Activated CD4-positive, CD25-positive, alpha-beta regulatory T cell treated with anti-CD3 and anti-CD28 coated beads, Interleukin-2, amount 50 U/mL, for 24 hours (primary cell): ENCODE measurements at regions not wholly inside any gene's neighbourhood (a gene's known extent, or its start where the extent isn't known, plus 50 kb on each side); places are given as distances from the start of the nearest gene placed in this dataset.

Source experiments
- ATAC-seq, 2 donors: fragments of 150-1000 bp; cut with Tn5 transposase; one replicate each; pipeline ENCODE4 v1.10.0; 2021; ENCODE audit warnings: mild to moderate bottlenecking in 1 of 2, moderate library complexity in 1 of 2

DNA sequence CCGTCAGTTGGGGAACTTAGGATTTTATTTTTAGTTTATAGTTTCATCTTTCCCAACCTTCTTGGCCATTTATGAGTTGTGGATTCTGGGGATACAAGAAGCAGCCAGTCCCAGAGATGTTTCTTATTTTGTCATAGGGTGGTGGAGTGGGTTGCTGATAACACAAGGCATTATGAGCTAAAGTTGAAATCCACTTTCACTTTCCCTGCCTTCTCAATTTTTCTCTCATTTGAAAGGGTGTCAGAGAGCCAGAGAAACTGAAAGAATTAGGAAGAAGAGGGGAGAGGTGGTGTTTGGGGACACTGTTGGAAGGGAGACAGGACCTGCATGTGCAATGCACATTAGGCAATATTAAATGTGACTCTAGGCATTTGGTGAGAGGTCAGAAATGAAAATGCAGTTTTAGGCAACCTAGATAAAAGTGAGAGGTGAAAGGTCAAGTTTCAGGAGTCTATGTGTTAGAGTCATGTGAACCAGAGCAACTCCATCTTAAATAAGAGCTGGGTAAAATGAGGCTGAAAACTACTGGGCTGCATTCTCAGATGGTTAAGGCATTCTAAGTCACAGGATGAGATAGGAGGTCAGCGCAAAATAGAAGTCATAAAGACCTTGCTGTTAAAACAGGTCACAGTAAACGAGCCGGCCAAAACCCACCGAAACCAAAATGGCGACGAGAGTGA is 71.1 kb upstream of the F3 start:
- ATAC-seq, result no peak

DNA sequence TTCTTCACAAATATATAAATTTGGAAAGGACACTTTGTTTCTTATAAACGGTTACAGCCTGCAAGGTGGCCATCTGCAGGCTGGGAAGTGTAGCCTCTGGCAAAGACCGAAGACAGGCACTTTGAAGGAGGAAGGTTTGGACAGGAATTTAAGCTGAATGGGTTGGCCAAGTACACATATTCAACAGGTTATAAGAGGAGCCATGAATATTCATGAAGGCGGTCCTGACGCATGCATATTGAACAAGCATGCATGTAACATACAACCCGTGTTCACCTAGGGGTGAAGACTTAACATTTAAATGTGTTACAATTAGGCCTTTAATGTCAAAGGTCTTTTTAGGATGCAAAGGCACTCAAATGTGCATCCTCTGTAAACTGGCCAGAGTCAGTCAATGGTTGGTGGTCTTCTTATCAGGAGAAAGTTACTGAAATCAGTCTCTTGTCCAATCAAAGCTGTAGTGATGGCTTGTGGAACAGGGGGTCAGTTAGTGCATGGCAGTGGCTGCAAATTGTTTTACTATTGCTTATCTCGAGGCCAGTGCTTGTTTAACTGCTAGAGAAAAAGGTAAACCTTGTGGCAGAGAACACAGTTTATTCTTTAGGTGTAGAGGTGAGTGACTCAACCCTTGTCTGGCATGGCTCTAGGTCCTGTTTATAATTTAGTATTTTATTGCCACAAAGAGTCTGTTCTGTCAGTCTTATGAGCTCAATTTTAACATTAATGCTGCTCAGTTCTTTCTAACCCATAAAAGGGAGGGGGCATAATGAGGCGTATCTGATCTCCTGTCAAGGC is 70.3 kb upstream of the F3 start:
- no peak for ATAC-seq

DNA sequence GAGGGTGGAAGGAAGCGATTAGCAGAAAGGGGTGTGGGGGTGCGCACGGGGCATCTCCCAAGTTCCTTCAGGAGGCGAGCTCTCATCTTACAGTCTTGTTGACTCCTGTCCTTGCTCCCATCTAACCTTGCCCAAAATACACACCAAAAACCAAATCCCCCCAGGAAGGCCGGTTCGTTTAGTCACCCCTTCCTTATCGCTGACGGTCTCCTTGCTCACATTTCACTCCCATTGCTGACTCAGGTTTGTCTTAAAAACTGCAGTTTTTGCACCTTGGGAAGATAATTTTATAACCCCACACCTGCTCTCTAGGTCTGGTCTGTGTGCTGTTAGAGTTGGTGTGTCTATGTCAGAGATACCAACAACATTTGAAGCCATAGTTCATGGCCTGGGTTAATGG is 68.1 kb upstream of the F3 start:
- no peak for ATAC-seq

DNA sequence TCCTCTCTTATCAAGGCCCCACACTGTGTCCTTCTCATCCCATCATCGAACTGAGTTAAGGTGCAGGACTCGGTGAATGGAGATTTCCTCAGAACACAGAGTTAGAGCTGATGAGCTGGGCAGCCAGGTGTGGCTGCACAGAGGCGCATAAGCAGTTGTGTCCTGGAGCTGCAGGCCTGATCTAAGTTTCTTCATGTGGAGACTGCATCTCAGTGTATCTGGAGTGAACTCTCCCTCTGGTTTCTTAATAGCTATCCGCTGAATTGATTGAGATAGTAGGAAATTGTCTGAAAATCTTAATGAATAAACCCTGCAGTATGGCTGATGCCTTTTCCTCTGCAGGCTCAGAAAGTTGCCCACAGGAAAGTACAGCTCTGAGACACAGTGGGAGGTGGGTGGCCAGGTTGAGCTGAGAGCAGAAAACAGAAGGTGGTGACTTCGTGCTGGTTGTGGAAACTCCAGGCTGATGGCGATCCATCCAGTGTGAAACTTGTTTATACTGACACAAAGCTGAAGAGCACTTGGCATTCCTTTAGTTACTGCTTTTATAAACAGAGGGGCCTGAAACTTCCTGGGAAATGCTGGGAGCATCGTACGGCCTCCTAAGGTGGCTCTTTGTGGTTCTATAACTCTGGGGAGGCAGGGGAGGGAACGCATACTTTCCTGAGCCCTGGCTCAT is 67.4 kb upstream of the F3 start:
- ATAC-seq, result no peak

DNA sequence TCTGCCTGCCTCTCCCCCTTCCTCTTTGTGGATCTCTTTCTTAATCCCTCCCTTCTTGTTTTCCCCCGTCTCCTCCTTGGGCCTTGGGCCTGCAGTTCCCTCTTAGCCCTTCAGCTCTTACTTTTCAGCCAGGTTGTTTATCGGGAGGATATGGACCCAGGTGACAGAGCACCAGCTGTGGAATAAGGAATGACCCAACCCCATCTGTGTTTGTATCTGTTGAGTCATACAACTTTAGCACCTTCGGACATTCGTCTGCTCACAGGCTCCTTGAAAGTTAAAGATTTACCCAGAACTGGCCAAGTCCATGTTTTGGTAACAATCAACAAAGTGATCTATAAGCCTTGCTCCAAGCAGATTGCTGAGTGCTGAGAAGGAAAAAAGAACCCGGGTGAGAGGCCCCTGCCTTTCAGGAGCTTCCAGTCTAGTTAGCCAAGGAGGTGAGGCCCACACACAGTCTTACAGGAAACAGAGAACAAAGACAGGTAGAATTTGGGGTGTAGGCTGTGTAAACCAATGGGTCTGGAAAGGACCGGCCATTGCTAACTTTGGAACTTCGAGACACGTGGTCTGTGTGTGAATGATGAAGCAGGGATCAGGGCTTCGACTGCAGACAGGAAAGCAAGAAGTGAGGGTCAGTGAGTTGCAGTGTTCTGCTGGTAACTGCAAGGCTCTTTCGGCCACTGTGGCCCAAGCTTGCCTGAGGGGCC is 66.7 kb upstream of the F3 start:
- no peak for ATAC-seq

DNA sequence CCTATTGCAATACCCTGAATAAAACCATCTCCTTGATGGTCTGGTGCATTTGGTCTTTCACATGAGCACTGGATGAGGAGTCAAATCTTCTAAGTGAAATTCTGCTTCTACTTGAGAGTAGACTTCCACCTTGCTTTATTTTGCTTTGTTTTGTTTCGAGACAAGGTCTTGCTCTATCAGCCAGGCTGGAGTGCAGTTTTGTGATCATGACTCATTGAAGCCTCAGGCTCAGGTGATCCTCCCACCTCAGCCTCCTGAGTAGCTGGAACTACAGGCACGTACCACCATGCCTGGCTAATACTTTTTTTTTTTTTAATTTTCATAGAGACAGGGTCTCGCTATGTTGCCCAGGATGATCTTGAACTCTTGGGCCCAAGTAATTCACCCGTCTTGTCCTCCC is 65.8 kb upstream of the F3 start:
- ATAC-seq, result no peak

DNA sequence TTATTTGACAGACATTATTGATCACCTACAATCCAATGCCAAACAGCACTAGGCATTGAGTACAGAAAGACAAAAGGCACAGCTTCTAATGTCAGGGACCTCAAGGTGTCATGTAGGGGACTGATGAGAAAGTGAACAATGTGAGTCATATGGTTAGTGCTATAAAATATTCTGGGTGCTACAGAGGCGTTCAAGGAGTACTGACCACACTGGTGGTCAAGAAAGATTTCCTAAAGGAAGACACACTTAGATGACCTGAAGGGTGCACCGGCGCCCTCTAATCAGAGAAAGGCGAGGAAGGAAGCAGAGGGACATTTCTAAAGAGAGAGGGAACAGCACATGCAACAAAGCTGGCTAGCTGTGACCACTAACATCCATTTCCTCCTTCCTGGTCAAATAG is 64.9 kb upstream of the F3 start:
- ATAC-seq, result no peak

DNA sequence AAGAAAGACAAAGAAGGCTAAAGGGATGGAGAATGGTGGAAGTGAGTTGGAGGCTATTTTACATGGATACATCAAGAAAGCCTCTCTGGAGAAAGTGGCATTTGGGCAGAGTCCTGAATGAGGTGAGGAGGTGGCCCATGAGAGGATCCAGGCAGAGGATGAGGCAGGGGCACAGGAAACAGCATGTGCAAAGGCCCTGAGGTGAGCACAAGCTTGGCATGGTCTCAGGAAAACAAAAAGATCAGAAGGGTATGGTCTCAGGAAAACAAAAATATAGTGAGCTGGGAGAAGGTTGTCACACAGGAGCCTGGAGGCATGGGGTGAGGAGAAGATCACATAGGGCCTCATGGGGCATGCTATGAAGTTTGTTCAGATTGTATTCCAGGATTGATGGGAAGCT is 62.1 kb upstream of the F3 start:
- no peak for ATAC-seq

DNA sequence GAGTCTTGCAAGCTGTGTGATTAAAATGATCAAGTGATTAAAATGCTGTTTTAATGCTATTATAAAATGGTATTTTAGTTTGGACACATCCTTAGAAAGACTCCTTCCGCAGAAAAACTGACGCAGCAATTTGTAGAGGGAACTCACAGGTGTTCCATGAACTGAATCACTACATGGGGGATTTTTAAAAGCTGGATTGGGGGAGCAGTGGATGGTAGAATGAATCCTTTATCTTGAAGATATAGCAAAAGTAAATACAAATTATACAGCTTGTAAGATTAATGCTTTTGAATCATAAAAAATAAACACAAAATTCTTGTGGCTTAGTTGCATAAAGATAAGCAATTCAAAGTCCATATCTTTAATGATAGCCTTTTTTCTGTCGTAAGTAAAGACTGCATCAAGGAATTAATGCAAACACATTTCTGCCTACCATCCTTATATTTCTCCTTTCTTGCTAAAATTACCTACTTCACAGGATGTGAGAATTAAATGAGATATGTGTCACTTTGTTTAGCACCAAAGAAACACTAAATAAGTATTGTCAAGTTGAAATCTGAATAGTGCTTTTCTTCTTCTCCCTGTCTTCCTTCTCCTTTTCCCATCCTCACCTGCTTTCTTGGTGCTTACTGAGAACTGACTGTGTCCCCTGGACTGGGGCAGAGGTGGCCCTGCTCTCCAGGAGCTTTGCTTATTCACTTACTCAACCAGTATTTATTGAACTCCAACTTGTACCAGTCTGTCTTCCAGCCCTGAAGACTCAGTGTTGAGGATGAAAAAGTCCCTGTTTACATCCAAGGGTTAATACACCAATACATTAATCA is 61.5 kb upstream of the F3 start:
- ATAC-seq, result no peak

DNA sequence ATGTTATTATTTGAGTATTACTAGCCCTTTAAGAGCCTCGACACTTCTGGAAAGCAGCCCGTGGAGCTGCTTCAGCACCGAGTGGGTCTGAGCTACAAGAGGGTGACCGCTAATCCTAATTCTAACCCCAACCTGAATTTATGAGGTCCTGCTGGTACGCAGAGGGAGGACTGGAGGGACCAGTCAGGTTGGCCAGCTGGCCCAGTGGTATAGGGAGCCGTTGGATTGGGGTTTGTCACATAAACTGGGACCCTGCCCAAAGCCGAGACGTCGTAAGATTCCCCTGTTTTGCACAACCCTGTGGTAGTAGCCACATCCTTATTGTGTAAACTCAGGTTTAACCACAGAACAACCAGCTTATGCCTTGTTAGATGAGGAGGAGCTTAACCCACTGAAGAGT is 60.8 kb upstream of the F3 start:
- ATAC-seq, result peak in 1 of 2 donors; percentile 27

DNA sequence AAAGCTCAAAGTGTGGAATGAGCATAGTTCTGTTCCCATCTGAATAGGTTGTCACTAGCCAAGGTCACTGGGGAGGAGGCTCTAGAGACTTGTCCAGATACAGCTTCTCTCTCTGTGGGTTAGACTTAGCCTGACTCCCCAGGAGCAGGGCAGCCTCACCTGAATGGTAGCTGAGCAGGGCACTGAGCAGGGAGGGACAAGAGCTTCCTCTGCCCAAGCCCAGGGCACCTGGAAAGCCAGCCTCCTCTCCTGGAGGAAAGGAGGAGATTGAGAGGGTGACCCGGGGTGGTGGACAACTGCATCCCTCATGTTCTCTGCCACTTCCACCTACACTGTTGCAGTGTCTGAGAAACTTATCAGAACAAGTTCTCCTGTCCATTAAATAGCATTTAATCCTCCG is 59.0 kb upstream of the F3 start:
- ATAC-seq, result no peak

DNA sequence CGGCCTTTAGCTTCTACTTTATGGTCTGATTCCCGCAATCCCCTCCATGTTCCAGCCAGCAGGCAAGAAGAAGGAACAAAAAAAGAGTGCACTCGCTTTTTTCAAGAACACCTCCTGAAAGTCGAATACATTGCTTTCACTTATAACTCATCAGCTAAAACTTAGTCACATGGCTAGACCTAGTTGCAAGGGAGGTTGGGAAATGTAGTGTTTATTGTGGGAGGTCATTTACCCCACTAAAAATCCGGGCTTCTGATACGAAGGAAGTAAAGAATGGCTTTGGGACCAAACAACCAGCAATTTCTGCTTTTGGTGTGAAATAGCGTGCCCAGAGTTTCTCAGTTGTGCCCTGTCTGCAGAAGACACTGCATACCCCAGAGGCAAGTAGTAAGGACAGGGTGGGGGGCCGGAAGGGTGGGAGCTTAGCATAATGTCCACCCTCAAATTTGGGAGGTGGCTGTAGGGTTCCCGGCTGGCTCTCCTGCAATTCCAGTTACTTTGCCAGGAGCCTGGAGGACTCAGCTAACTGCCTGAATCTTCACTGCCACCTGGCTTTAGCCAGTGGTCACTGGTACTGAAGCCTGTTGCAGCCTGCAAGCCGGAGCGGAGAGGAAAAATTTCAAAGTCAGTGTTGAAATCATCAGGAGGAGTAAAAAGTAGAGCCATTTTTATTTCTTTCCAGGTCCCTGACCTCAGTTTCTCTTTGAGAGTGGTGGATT is 57.7 kb upstream of the F3 start:
- ATAC-seq, result no peak

DNA sequence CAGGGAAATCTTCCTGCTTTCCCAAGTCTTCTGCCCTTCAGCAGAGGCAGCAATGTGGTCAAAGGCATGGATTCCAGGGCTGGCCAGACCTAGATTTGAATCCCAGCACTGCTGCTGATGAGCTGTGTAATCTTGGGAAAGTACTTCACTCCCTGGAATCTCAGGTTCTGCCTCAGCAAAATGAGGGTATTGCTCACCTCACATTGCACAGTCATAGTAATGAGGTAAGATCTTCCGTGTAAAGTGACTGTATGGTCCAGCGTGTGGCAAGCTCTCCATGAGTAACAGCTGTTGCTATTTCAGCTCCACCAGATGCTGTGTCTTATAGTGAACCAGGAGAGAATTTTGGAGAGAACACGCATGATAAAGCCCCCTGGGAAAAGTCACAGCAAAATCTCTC is 56.1 kb upstream of the F3 start:
- ATAC-seq, result no peak

DNA sequence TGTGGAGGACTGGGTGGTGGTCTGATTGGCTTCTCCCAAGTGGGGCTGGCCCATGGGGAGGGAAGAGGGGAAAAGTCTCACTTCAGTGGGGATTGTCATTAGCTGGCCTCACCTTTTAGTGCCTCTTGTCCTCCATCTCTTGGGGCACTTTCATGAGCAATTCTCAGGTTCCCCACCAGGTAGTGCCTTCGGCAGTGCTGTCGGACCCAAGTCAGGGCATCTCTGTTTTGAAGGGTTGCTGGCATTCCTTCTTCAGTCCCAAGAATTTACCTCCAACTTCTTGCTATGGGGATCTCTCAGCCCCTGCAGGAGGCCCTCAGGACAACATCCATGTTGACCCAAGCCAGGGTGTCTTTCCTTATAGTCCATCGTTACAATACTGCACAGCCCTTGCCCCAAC is 54.7 kb upstream of the F3 start:
- no peak for ATAC-seq

DNA sequence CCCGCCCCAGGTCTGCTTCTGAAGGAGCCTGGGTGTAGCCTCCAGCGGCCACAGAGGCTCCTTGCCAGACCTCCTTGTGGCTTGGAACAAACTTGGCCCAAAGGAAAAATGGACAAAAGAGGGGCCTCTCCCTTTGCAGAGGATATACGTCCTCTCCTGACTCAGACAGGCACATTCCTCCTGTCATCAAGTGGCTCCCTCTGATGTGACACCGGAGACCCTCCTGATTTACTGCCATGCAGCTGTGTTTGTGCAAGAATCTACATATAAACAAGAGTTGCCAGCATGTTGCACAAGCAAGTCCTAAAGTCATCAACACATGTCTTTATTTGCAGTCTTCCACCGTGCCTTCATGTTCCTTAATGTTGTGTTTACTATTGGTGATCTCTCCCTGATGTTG is 54.1 kb upstream of the F3 start:
- ATAC-seq, result no peak

DNA sequence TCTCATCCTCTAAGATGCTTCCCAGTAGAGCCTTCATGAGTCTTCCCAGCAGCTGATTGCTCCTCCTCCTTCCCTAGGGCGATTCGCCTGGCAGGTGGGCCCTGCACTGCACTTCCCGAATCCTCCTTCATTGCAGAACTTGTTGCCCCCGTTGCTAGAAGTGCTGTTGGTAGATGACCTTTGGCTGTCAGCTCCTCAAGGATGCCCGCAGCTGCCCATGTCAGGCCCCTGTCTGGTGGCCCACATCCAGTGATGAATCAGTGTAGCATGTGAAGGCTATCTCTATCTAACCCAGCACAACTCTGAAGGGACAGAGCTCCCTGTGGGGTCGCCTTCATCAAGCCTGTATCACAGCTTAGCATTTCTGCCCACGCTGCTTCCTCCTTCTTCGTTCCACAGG is 52.1 kb upstream of the F3 start:
- no peak for ATAC-seq

DNA sequence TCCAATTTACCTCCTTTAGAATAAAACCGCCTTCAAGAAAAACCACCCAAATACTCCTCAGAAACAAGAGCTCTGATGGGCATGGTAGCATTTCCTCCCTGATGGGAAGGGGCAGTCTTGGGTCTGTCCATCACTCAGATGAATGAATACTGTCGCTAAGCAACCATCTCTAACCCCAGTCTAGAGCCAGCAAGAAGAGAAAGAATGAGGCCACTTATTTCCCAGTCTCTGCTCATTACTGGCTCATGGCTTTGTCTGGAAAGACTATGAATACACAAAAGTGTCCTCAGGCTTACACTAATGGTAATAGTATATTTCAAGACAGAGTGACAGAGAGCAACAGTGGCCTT is 51.0 kb upstream of the F3 start:
- ATAC-seq, result no peak

DNA sequence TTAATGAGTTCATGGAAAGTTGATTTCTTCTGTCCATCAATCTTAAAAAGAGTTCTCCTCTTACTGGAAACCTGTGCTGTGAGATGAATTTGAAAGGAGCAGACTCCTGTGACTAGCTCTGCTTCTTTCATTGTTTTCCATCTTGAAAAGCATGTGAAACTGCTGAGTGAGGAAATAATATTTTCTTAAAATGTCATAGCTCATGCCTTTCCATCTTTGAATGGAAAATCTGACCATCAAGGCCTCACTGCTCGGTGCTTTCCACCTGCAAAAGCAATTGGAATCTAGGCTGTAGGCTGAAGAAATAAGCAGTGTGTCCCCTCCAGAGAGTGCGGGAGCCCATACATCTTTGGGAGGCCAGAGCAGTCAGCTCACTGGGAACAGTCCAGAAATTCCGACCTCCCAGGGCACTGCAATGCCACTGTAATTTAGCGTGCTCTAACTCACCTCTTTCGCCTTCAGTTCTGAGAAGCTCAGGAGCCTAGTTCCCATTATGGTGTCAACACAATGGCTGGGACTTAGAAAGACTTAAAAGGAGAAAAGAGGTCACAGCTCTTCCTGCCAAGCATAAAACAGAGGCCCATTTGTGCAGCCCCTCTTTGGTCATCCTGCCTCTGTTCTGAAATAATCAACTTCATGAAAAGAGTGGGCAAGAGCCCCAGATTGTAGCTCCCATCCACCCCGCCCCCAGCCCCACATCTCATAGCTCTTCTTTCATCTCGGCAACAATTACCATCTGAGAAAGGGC is 50.4 kb upstream of the F3 start:
- no peak for ATAC-seq
